Suprapubic skin (tissue), 2 donors: ENCODE measurements at regions not wholly inside any gene's neighbourhood (a gene's known extent, or its start where the extent isn't known, plus 50 kb on each side); places are given as distances from the start of the nearest gene placed in this dataset.

Source experiments
- EP300 ChIP-seq: sonication (generic); formaldehyde crosslinking; IDR thresholded peaks from one replicate; pipeline ENCODE4 v1.6.1; 2017; ENCODE audit warnings: antibody characterized with exemption
- POLR2A ChIP-seq, 2 donors: fragments of 450-650 bp; IDR thresholded peaks; one replicate each; pipeline ENCODE4 v1.6.1; 2017; ENCODE audit warnings: antibody characterized with exemption in 2 of 2, mild to moderate bottlenecking in 2 of 2, moderate library complexity in 2 of 2

GRCh38 chr17:15078570-15078969 is 186.6 kb downstream of the PMP22 start:
- no peak for TF ChIP-seq POLR2A (IDR thresholded peaks at IDR 0.05)
- no peak for TF ChIP-seq EP300
